ENCODE measurements at regions not wholly inside any gene's neighbourhood (a gene's known extent, or its start where the extent isn't known, plus 50 kb on each side); places are given as distances from the start of the nearest gene placed in this dataset.

DNA sequence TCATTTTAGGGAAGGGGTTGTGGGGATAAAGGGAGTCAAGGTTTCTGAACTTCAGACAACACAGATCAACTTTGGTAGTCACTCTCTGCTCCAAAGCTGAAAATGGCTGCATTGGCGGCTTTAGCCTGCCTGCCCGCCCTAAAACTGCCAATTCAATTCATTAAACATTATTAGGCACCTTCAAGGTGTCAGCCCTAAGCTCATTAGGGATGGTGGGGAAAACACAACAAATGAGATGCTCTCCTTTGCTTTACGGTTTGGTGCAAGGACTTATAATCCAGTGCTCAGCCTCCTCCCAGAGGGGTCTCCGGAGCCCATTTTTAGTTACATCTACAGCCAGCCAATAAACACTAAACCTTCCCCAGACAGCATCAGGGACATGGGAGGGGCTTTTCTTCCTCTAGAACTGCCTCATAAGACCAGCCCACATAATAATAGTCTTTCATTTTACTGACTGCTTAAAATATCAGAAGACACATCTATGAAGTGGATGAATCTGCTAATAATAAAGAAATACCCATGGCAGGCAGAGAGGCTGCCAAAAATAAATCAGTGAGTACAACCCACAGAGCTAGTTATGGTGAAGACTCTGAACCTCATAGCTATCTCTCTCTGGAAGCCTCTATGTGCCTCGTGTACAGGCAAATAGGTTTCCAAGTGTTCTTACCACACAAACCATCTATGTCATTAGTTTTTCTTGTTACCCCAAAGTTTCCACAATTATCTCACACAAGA, 102.8 kb upstream of the NCAM1 start:
- peaks cover 6% of the 10 kb centered on the region for H3K36me3 Mint-ChIP-seq (ENCODE audit: low read depth)

GRCh38 chr11:112859787-112860186, 101.4 kb upstream of the NCAM1 start:
- peaks cover 8% of the 10 kb centered on the region for H3K4me1 Mint-ChIP-seq
- H3K27ac Mint-ChIP-seq (ENCODE audit: unreplicated experiment), result no peak overlapping the region
- no peak for DNase-seq (ENCODE audit: low read depth, low spot score)
- H3K36me3 Mint-ChIP-seq (ENCODE audit: low read depth), result peaks cover 6% of the 10 kb centered on the region
- H3K9me3 Mint-ChIP-seq, result peaks cover 8% of the 10 kb centered on the region
- H3K27me3 Mint-ChIP-seq (ENCODE audit: low read depth), result peaks cover 30% of the 10 kb centered on the region
- H3K4me3 Mint-ChIP-seq, result no peak overlapping the region
- TF ChIP-seq CTCF (conservative IDR thresholded peaks at IDR 0.05), result no peak

More for the DNA sequence above, 102.8 kb upstream of the NCAM1 start:
- Mint-ChIP-seq H3K27me3 (ENCODE audit: low read depth) (peaks cover 30% of the 10 kb centered on the region), H3K4me3 (no peak overlapping the region), H3K4me1 (no peaks in the 10 kb centered on the region), H3K27ac (ENCODE audit: unreplicated experiment) (no peak overlapping the region), H3K9me3 (peaks cover 8% of the 10 kb centered on the region)
- TF ChIP-seq CTCF (conservative IDR thresholded peaks at IDR 0.05), result no peak
- no peak for DNase-seq (ENCODE audit: low read depth, low spot score)

DNA sequence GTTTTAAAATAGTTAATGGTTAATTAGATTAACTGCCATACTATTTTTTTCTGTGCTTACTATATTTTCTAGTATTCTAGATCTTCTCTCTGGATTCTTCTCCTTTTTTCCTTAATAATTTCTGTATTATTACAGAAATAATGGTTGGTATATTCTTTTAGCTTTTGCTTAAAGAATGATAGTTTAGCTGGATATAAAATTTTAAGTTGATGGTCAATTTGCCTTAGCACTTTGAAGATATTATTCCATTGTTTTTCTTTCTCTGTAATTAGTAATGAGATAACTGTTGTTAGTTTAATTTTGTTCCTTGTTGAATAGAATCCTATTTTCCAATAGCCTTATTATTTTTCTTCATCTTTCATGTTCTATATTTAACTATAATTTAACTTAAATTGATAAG, 99.9 kb upstream of the NCAM1 start:
- Mint-ChIP-seq H3K27me3 (ENCODE audit: low read depth) (peaks cover 23% of the 10 kb centered on the region), H3K9me3 (peaks cover 8% of the 10 kb centered on the region), H3K4me3 (no peak overlapping the region), H3K4me1 (peaks cover 8% of the 10 kb centered on the region), H3K27ac (ENCODE audit: unreplicated experiment) (no peak overlapping the region), H3K36me3 (ENCODE audit: low read depth) (peaks cover 6% of the 10 kb centered on the region)
- no peak for TF ChIP-seq CTCF (conservative IDR thresholded peaks at IDR 0.05)
- no peak for DNase-seq (ENCODE audit: low read depth, low spot score)

GRCh38 chr11:112863305-112863704, 97.9 kb upstream of the NCAM1 start:
- Mint-ChIP-seq H3K9me3 (peaks cover 8% of the 10 kb centered on the region), H3K4me3 (no peak overlapping the region), H3K36me3 (ENCODE audit: low read depth) (peaks cover 6% of the 10 kb centered on the region), H3K27me3 (ENCODE audit: low read depth) (peaks cover 11% of the 10 kb centered on the region), H3K27ac (ENCODE audit: unreplicated experiment) (no peak overlapping the region), H3K4me1 (peaks cover 8% of the 10 kb centered on the region)
- no peak for TF ChIP-seq CTCF (conservative IDR thresholded peaks at IDR 0.05)
- DNase-seq (ENCODE audit: low read depth, low spot score), result no peak

DNA sequence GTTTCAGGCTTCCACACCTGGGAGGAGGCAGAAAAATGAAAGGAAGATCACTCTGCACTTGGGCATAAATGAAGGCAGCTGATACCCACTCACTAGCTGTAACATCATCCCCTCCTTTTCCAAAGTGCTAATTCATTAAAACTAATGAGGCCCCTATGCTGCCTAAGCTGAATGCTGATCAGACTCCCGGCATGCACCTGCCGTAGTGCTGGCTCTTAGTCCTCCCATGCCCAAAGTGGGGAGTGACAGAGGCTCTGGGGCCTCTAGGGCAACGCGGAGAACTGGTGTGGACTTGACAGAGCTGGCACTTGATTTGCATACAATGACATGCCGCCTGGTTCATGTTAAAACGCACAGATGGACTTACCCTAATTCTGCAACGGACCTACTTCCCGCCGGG, 96.5 kb upstream of the NCAM1 start:
- no peak overlapping the region for H3K27ac Mint-ChIP-seq (ENCODE audit: unreplicated experiment)
- peaks cover 6% of the 10 kb centered on the region for H3K27me3 Mint-ChIP-seq (ENCODE audit: low read depth)
- no peak for DNase-seq (ENCODE audit: low read depth, low spot score)
- H3K4me3 Mint-ChIP-seq, result no peak overlapping the region
- H3K9me3 Mint-ChIP-seq, result peaks cover 5% of the 10 kb centered on the region
- H3K36me3 Mint-ChIP-seq (ENCODE audit: low read depth), result peaks cover 3% of the 10 kb centered on the region
- TF ChIP-seq CTCF (conservative IDR thresholded peaks at IDR 0.05), result no peak
- H3K4me1 Mint-ChIP-seq, result peaks cover 8% of the 10 kb centered on the region

Data from neural crest cell (in vitro differentiated cells).